ENCODE measurements at regions not wholly inside any gene's neighbourhood (a gene's known extent, or its start where the extent isn't known, plus 50 kb on each side); places are given as distances from the start of the nearest gene placed in this dataset.
A peak's percentile ranks its signal among the peaks of the same experiment; 100 is the strongest.

DNA sequence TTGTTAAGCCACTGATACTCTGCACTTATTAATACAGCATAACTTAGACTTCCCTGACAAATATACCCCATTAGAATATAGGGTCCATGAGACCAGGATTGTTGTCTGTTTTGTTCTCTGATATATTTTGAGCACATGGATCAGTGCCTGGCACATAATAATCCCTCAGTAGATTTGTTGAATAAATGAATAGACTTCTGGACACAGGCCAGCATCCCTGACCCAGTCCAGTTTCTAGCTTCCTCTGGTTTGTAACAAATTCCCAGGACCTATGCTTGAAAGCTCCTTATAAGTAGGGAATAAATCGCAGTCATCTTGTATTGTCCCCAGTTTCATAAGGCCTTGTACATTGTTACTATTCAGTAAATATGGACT is 58.2 kb upstream of the GADD45A start:
- CTCF ChIA-PET: no interaction called here
- no TSS peak for BruUV-seq (replicated peaks)

DNA sequence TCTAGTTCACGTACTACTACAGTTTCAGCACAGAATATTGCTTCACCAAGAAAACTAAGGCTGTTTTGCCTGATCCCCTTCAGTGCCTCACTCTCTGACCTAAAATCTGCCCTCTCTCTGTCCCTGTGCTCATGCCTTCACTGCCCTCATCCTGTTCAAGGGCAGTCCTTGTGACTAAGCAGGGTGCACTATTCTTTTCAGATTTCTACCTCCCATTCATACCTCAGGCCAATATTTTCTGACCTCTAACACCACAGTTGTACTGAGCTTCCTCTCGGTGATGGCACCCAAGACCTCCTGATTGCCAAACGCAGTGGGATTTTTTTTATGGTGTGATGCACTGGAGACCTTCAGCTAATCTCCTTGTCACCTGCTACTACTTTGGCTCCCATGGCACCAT is 57.7 kb upstream of the GADD45A start:
- BruUV-seq (replicated peaks): no TSS peak

More for the DNA sequence above, 58.2 kb upstream of the GADD45A start:
- intact Hi-C loops (cut with micrococcal nuclease; ENCODE audit: unreplicated experiment): no loop called here
- Histone ChIP-seq H3K27me3 (ENCODE audit: control insufficient read depth, insufficient read depth, low read length) (no peaks in the 10 kb centered on the region), H3K4me1 (ENCODE audit: control insufficient read depth, insufficient read depth, low read length) (peaks cover 21% of the 10 kb centered on the region), H3K4me3 (ENCODE audit: low read depth in 2 of 2, low read length in 2 of 2) (no peak overlapping the region), H3K27ac (ENCODE audit: low read length) (peak overlapping the region; percentile 87), H3K9me3 (ENCODE audit: control insufficient read depth, insufficient read depth, low read depth, low read length) (no peaks in the 10 kb centered on the region; the same call in 1 of the 2 replicates), H3K36me3 (ENCODE audit: control insufficient read depth, insufficient read depth, low read length) (no peaks in the 10 kb centered on the region)
- in situ Hi-C loops (cut with HindIII; ENCODE audit: low pct_unique_long_range_greater_than_20kb, low sequenced_read_pairs): no loop called here
- POLR2A ChIA-PET: no interaction called here
- DNase-seq (ENCODE audit: low read depth, low spot score) (no peak), ATAC-seq (no peak)
- TF ChIP-seq TCF7L2 (IDR thresholded peaks at IDR 0.05; ENCODE audit: low read depth, low read length): no peak
- TF ChIP-seq POLR2AphosphoS5 (IDR thresholded peaks at IDR 0.05; ENCODE audit: low read depth, low read length): no peak

DNA sequence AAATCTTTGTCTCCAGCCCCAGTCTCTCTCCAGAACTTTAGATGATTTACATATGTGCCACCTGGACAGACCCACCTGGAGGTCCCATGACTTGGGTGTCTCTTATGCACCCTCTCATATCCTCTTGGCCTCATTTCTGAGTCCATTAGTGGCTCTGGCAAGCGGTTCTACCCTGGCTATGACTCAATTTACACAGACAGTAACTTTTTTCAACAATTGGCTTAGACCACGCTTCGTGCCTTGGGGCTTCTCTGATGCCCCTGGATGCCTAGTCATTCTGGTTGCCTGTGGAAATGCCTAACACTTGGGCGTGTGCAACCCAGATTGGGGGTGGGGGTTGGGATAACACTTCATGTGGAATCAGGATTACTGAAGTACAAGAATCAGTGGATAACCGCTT is 57.1 kb upstream of the GADD45A start:
- Histone ChIP-seq H3K4me3 (ENCODE audit: low read depth in 2 of 2, low read length in 2 of 2) (no peak overlapping the region), H3K27ac (ENCODE audit: low read length) (peak overlapping the region; percentile 87), H3K4me1 (ENCODE audit: control insufficient read depth, insufficient read depth, low read length) (peaks cover 21% of the 10 kb centered on the region), H3K9me3 (ENCODE audit: control insufficient read depth, insufficient read depth, low read depth, low read length) (no peaks in the 10 kb centered on the region; the same call in 1 of the 2 replicates), H3K36me3 (ENCODE audit: control insufficient read depth, insufficient read depth, low read length) (no peaks in the 10 kb centered on the region), H3K27me3 (ENCODE audit: control insufficient read depth, insufficient read depth, low read length) (no peaks in the 10 kb centered on the region)
- in situ Hi-C loops (cut with HindIII; ENCODE audit: low pct_unique_long_range_greater_than_20kb, low sequenced_read_pairs) (no loop called here), intact Hi-C loops (cut with micrococcal nuclease; ENCODE audit: unreplicated experiment) (no loop called here)
- ATAC-seq: no peak
- ChIA-PET POLR2A (no interaction called here), CTCF (no interaction called here)
- no peak for DNase-seq (ENCODE audit: low read depth, low spot score)
- BruUV-seq (replicated peaks): no TSS peak
- TF ChIP-seq, protein P1, sequence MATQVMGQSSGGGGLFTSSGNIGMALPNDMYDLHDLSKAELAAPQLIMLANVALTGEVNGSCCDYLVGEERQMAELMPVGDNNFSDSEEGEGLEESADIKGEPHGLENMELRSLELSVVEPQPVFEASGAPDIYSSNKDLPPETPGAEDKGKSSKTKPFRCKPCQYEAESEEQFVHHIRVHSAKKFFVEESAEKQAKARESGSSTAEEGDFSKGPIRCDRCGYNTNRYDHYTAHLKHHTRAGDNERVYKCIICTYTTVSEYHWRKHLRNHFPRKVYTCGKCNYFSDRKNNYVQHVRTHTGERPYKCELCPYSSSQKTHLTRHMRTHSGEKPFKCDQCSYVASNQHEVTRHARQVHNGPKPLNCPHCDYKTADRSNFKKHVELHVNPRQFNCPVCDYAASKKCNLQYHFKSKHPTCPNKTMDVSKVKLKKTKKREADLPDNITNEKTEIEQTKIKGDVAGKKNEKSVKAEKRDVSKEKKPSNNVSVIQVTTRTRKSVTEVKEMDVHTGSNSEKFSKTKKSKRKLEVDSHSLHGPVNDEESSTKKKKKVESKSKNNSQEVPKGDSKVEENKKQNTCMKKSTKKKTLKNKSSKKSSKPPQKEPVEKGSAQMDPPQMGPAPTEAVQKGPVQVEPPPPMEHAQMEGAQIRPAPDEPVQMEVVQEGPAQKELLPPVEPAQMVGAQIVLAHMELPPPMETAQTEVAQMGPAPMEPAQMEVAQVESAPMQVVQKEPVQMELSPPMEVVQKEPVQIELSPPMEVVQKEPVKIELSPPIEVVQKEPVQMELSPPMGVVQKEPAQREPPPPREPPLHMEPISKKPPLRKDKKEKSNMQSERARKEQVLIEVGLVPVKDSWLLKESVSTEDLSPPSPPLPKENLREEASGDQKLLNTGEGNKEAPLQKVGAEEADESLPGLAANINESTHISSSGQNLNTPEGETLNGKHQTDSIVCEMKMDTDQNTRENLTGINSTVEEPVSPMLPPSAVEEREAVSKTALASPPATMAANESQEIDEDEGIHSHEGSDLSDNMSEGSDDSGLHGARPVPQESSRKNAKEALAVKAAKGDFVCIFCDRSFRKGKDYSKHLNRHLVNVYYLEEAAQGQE (IDR thresholded peaks at IDR 0.05; ENCODE audit: insufficient read depth in 1 of 2, low read depth in 2 of 2, low read length in 1 of 2): no peak
- TF ChIP-seq SIN3A (IDR thresholded peaks at IDR 0.05; ENCODE audit: borderline replicate concordance, insufficient read depth, low read depth, low read length): no peak

More for the DNA sequence above, 57.7 kb upstream of the GADD45A start:
- peak overlapping the region; percentile 87 for H3K27ac ChIP-seq (ENCODE audit: low read length)
- H3K27me3 ChIP-seq (ENCODE audit: control insufficient read depth, insufficient read depth, low read length): no peaks in the 10 kb centered on the region
- TF ChIP-seq, protein P2, sequence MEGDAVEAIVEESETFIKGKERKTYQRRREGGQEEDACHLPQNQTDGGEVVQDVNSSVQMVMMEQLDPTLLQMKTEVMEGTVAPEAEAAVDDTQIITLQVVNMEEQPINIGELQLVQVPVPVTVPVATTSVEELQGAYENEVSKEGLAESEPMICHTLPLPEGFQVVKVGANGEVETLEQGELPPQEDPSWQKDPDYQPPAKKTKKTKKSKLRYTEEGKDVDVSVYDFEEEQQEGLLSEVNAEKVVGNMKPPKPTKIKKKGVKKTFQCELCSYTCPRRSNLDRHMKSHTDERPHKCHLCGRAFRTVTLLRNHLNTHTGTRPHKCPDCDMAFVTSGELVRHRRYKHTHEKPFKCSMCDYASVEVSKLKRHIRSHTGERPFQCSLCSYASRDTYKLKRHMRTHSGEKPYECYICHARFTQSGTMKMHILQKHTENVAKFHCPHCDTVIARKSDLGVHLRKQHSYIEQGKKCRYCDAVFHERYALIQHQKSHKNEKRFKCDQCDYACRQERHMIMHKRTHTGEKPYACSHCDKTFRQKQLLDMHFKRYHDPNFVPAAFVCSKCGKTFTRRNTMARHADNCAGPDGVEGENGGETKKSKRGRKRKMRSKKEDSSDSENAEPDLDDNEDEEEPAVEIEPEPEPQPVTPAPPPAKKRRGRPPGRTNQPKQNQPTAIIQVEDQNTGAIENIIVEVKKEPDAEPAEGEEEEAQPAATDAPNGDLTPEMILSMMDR (IDR thresholded peaks at IDR 0.05): no peak
- no peak for TF ChIP-seq TCF7L2 (IDR thresholded peaks at IDR 0.05; ENCODE audit: low read depth, low read length)
- TF ChIP-seq, protein P1 (IDR thresholded peaks at IDR 0.05; ENCODE audit: insufficient read depth in 1 of 2, low read depth in 2 of 2, low read length in 1 of 2): no peak
- TF ChIP-seq POLR2AphosphoS5 (IDR thresholded peaks at IDR 0.05; ENCODE audit: low read depth, low read length): no peak
- no peak for TF ChIP-seq SIN3A (IDR thresholded peaks at IDR 0.05; ENCODE audit: borderline replicate concordance, insufficient read depth, low read depth, low read length)
- DNase-seq (ENCODE audit: low read depth, low spot score) (no peak), ATAC-seq (no peak)
- intact Hi-C loops (cut with micrococcal nuclease; ENCODE audit: unreplicated experiment) (no loop called here), in situ Hi-C loops (cut with HindIII; ENCODE audit: low pct_unique_long_range_greater_than_20kb, low sequenced_read_pairs) (no loop called here)
- ChIA-PET POLR2A (no interaction called here), CTCF (no interaction called here)
- no peaks in the 10 kb centered on the region; the same call in 1 of the 2 replicates for H3K9me3 ChIP-seq (ENCODE audit: control insufficient read depth, insufficient read depth, low read depth, low read length)
- H3K36me3 ChIP-seq (ENCODE audit: control insufficient read depth, insufficient read depth, low read length): no peaks in the 10 kb centered on the region
- H3K4me3 ChIP-seq (ENCODE audit: low read depth in 2 of 2, low read length in 2 of 2): no peak overlapping the region
- peaks cover 21% of the 10 kb centered on the region for H3K4me1 ChIP-seq (ENCODE audit: control insufficient read depth, insufficient read depth, low read length)
